GOT3 (cell line): ENCODE measurements at regions not wholly inside any gene's neighbourhood (a gene's known extent, or its start where the extent isn't known, plus 50 kb on each side); places are given as distances from the start of the nearest gene placed in this dataset.
"Not testable (repeated sequence)": the region's sequence is repeated elsewhere in the genome, so short reads cannot be mapped to it uniquely, and the experiment has no call there.

Source experiments
- DNase-seq: peaks from one replicate; lab custom pipeline; 2025; ENCODE audit warnings: mixed read lengths; lab: John Stamatoyannopoulos, UW

DNA sequence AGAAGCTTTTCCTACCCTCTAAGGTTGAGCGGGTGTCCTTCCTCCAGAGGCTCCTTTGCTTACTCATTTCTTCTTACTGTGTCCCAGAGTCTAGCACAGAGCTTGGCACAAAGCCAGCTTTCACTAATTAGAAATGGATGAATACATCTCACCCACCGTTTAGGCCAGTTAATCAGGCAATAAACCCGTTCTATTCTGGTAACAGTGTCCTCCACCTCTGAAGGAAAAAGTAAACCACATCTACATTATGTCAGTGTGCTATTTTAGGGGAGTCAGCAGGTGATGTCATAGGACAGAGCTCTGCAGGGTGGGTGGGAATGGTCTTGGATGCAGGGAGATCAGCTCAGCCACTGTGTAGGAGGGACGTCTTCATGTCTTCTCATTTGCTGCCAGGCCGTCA is 109.2 kb downstream of the OSTF1 start:
- DNase-seq, result no peak

DNA sequence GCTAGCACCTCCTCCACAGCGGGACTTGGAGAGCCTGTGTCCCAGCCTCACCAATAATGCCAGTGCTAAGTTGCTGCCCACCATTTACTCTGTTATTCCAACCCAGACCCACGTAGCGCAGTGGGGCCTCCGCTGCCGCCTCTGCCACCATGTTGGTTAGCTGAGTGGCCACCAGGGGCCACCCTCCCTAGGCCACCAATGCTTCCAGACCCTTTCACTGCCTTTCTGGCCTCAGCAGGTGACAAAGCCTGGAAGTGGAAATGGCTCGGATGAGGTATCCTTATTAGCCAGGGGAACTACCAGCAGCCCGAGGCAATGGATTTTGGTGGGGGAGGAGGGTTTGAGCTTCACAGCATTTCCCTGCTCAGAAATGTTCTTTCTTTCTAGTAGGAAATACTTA is 110.1 kb downstream of the OSTF1 start:
- DNase-seq, result no peak

DNA sequence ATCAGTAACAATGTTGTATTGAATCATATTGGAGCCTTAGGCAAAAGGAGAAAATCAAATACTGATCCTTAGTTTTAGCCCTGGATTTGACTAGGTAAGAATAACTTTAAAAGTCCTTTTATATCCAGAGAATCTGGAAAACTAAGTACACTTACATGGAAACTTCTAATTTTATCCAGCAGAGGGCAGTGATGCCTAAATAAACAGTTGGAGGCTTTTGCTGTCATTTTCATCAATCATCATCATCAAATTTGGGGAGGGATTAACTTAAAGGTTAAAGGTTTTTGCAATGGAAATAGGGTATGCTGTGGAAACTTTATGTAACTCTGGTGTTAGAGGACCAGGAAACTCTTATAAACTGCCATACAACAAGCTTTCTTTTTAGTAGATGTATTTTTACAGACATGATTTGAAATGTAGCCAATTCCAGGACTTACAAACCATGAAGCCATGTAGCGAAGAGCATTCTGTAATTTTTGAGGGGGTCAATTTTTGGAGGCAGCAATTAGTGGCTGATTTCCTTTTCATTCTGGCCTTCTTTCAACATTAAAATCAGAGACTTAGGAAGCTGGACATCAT is 112.7 kb downstream of the OSTF1 start:
- no peak for DNase-seq

DNA sequence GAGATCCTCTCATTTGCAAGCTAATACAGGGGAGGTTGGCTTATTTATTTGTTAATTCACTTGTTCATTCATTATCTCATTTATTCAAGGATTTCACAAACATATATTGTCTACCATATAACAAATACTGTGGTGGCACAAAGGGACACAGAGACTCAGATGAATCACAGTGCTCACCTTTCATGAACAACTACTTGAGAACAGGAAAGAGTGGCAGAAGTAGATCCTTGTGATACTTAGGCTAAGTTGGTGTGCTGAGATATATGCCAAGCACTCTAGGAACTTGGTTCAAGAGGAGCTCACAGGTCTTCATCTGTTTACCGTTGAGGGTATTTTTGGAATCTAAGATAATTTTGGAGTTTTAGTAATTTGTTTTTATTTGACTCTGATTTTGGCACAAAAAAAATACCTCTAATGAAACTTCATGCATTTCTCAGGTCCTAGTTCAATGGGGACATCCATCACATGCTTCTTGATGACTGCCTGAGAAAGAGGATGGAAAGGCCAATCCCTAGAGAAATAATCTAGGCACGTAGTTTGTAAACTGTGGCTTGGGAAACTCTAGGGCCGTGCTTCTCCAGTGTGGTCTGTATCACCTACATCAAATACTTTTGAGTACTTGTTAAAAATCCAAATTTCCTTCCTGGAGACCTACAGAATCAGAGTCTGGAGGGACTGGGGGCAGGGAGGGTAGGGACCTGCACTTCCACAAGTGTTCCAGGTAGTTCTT is 113.3 kb downstream of the OSTF1 start:
- no peak for DNase-seq

DNA sequence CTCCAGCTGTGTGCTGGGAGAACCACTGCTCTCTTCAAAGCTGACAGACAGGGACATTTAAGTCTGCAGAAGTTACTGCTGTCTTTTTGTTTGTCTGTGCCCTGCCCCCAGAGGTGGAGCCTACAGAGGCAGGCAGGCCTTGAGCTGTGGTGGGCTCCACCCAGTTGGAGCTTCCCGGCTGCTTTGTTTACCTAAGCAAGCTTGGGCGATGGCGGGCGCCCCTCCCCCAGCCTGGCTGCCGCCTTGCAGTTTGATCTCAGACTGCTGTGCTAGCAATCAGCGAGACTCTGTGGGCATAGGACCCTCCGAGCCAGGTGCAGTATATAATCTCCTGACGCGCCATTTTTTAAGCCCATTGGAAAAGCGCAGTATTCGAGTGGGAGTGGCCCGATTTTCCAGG is 119.7 kb downstream of the OSTF1 start:
- DNase-seq, result not testable (repeated sequence)

DNA sequence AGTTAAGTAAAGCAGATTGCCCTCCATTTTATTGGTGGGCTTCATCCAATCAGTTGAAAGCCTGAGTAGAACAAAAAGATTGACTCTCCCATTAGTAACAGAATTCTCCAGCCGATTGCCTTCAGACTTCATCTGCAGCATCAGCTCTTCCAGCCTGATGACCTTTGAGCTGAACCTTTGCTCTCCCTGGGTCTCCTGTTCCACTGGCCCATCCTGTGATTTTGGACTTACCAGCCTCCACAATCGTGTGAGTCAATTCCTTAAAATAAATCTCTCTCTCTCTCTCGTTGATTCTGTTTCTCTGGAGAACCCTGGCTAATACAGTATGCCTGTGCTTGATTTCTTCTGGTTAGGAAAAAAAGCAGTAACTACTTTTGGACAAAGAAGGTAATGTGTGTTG is 121.9 kb downstream of the OSTF1 start:
- DNase-seq, result no peak

DNA sequence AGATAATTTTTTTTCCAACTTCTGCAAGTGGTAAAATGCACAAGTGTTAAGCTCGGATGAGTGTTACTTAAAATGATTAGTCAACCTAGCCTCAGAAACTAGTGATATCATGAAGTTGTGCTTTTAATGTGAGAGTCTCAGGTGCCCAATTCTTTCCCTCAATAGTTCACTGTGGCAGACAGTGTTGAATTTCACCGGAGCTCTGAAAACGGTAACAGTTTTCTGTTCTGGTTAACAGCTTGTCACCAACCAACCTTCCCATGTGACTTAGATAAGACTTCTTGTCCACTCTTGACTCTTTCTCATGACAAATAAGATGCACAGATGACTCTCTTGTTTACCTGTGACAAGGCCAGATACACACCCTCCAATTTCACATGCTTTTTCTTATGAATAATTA is 125.5 kb downstream of the OSTF1 start:
- DNase-seq, result no peak

DNA sequence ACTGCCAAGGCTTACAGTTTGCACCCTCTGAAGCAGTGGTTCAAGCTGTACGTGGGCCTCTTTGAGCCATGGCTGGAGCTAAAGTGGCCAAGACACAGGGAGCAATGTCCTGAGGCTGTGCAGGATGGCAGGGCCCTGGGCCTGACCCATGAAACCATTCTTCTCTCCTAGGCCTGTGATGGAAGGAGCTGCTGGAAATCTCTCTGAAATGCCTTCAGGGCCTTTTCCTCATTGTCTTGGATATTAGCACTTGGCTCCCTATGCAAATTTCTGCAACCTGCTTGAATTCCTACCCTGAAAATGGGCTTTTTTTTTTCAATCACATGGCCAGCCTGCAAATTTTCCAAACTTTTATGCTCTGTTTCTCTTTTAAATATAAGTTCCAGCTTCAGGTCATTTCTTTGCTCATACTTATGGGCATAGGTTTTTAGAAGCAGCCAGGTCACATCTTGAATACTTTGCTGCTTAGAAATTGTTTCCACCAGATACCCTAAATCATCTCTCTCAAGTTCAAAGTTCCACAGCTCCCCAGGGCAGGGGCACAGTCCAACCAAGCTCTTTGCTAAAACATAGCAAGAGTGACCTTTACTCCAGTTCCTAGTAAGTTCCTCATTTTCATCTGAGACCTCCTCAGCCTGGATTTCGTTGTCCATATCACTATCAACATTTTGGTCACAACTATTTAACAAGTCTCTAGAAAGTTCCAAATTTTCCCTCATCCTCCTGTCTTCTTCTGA is 138.3 kb downstream of the OSTF1 start:
- DNase-seq, result no peak

DNA sequence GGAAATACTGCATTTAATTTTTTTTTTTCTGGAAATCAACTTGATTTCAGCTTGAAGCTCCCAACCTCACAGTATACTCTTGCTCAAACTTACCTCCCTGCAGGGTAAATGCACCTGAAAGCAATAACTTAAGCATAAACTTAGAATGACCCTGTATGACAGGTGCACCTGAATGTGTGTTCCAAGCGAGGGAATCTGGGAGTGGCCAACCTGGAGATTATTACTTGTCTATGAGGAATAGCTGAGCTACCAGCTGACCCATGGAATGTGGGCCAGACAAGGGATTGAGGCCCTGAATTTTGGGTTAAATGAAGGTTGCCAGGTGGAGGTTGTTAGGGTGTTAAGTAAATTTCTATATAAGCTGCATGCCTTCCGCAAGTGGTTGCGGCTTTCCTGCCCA is 140.6 kb downstream of the OSTF1 start:
- no peak for DNase-seq

DNA sequence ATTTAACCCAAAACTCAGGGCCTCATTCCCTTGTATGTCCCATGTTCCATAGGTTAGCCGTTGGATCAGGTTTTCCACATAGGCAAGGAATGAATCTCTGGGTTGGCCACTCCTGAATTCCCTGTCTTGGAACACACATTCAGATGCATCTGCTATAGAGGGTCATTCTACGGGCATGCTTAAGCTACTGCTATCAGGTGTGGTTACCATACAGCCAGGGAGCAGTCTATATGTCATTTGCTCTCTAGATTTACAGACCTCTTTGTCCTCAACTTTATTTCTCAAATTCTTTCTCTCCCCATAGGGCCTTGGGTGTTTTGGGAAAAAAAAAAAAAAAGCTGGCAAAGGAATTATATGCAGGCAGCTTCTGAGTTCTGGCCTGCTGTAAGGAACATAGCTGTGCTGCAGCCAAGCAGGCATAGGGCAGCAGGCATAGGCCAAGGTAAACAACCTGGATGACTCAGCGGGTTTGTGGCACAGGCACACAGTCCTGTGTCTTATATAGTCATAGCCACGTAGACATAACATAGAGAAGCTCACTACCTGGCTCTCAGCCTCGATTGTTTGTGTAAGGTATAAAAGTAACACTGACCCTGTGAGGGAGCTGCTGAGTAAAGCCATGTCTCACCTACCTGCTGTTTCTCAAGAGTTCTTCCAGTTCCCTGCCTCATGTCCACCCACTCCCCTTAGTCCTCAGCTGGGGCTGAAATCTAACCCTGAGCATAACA is 141.5 kb downstream of the OSTF1 start:
- DNase-seq, result no peak

DNA sequence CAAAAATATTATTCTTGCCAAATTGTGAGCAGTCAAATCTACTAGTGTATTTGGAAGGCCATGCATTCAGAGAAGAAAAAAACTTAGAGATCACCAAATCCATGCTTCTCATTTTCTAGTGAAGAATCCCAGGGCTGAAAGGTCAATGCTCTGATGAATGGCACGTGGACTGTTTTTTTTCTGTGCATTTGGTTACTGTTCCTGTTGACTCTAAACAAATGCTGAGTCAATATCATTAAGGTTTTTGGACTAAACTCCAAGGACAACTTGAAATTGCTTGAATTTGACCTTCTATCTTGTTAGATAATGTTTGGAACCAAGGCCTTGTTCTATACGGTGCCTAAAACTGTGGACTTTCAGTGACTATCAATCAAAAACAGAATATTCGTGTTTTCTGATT is 142.2 kb downstream of the OSTF1 start:
- DNase-seq, result no peak

DNA sequence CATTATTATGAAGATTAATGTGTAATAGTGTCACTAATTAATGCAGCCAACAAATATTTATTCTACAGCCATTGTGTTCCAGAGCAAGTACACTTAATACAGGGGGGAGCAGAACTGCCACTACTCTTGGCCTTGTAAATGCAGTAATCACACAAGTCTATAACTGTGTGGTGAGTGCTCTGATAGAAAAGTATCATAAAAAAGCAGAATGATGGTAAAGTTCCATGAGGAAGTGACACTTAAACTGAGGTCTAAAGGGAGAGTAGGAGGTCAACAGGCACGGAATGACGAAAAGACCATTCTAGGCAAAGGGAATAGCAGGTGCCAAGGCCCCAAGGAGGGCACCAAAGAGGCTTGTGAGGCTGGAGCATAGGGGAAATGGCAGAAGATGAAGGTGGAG is 142.9 kb downstream of the OSTF1 start:
- DNase-seq, result no peak

DNA sequence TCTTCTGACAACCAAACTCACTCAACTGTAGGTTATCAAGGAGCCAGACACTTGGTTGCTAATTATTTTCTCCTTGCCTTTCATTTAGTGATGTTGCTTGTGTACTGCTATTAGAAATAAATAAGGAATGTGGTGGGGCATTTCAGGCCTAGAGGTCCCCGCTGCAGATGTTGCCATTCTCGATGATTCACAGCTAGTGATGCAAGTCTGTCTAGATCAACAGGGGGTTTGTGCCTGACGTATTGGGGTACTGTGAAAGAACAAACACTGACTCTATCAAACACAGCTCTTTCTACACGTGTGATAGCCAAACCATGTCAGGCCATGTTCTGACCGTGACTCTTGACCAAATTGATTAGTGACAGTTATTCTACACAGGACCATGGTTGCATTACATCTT is 144.7 kb downstream of the OSTF1 start:
- no peak for DNase-seq

DNA sequence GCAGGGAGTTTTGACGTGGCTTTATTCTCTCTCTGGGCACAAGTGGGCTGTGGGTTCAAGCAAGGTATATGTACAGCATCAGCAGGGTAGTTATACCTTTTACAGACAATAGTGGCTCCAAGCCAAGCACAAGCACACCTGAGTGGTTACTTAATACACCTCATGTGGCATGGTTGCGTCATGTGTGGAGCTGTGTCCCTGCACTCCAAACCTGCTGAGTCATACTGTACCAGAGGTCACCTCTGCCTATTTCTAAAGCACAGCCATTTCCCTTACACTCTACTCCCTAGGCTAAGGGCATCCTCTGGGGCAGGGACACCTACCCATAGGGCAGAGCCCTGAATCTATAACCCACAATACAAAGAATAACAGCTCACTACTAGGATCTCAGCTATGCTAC is 147.3 kb downstream of the OSTF1 start:
- DNase-seq, result no peak

DNA sequence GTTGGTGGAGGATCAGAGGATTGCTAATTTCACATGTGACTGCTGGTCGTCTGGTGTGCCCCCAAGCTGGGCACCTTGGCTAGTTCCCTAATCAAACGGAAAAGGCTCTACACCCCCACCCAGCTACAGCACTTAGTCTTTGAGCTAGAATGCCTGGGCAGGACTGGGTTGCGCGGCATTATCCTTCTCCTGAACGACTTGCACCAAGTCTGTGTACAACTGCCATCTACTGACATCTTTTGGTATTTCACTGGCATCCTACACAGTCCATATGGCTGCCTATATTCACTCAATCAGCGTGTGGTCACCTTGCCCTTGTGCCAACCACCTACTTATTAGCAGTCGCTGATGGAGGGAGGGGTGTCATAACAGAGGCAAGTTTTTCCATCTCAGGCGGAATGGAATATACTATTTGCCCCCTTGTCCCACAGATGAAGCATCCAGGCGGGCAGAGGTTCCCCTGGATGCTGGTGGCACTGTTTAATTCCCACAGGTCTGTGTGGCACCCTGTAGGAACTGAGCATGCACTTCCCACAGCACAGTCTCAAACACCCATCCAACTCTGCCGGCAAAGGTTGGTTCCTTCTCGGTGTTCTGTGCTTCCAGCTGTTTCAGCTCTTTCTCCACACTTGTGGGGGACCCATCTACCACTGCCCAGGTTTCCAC is 150.1 kb downstream of the OSTF1 start:
- no peak for DNase-seq

DNA sequence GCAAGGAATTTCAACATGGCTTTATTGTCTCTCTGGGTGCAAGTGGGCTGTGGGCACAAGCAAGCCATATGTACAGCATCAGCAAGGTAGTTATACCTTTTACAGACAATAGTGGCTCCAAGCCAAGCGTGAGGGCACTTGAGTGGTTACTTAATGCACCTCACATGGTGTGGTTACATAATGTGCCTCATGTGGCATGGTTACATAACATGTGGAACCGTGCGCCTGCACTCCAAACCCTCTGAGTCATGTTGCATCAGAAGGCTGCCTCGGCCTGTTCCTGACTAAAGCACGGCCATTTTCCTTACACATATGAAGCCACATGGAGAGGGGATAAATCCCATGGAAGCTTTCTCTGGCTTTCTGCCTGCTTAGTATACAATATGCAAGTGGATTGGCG is 150.9 kb downstream of the OSTF1 start:
- DNase-seq, result no peak

DNA sequence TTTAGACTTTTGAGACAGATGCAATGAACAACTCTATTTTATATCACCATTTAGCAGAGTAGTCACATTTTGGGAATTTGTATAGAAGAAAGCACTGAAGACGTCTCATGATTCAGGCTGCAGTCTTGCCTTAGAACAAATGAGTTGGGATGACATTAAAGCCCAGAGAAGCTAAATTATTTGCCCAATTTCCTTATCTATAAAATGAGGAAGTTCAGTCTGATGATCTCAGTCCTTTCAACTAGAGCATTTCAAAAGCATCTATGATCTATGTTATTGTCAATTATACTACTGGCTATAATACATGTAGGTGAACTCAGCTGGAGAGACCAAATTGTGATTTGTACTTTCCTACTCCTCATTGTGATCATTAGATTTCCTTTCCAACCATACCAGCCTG is 154.1 kb downstream of the OSTF1 start:
- DNase-seq, result no peak

DNA sequence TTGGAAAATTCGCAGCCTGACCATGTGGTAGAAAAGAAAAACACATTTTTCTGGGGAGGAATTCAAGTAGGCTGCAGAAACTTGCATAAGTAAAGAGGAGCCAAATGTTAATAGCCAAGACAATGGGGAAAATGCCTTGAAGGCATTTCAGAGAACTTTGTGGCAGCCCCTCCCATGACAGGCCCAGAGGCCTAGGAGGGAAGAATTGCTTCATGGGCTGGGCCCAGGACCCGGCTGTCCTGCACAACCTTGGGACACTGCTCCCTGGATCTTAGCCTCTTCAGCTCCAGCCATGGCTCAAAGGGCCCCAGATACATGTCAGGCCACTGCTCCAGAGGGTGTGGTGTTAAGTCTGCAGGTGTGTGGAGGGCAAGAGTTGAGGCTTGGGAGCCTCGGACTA is 158.6 kb downstream of the OSTF1 start:
- no peak for DNase-seq

DNA sequence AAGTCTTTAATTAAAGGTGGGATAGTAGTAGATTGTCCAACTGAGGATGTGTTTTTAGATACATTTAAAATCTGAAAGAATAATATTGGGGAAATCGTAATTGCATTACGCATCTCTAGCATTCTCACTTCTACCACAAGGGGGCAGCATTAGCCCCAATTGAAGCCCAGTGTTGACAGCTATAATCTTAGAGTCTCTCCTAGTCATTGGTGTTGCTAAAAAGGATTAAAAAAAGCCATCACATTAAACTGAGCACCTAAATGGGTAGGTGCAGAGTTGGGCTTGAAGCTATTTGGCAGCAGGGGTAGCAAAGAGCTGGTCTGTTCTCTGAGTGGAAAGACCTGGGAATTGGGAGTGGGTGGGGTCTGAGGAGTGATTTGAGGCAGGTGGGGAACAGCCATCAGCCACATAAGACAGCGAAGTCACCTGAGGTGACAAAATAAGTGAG is 177.2 kb downstream of the OSTF1 start:
- DNase-seq, result no peak

DNA sequence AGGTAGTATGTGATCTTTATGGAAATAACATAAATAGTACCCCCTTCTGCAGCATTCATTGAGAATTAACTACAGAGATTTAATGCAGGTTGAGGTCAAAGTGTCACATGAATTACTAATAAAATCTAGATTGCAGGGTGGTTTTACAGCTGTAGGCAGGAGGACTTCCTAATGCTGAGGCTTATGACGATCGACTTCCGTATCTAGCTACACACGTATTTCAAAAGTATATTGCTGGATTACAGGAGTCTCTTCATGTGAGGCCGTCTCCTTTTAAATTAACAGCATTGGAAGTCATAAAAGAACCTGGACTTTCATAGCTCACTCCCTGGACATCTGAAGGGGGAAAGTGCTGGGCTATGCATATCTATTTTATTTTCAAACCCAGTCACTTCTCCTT is 180.9 kb downstream of the OSTF1 start:
- DNase-seq, result no peak

DNA sequence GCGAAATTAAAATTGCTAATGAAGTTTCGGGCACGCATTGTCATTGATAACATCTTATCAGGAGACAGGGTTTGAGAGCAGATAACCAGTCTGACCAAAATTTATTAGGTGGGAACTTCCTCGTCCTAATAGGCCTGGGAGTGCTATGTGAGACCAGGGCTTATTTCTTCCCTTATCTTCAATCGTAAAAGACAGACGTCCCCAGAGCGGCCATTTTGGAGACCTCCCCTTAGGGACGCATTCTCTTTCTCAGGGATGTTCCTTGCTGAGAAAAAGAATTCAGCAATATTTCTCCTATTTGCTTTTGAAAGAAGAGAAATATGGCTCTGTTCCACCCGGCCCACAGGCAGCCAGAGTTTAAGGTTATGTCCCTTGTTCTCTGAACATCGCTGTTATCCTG is 184.7 kb downstream of the OSTF1 start:
- DNase-seq, result not testable (repeated sequence)

DNA sequence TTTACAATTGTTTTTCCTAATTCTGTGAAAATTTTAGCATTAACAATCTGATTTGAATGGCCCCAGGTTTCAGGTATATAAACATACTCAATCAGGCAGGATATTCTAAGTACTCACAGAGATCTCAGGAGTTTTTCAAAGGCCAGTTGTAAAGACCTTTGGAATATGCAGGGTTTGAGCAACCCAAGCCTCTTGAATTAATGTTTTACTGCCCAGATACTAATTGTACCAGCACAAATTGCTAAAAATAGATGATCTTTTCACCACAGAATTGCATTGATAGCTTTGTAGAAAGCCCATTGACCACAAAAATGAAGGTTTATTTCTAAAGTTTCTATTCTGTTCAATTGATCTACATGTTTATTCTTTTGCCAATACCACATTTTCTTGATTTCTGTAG is 186.5 kb downstream of the OSTF1 start:
- no peak for DNase-seq
